K562 (cell line): ENCODE measurements at regions not wholly inside any gene's neighbourhood (a gene's known extent, or its start where the extent isn't known, plus 50 kb on each side); places are given as distances from the start of the nearest gene placed in this dataset.

ENCODE experiments used
- ATAC-seq: fragments of 200-7000 bp; cut with Tn5 transposase; 3 replicates; pipeline ENCODE4 v1.9.1; 2020; ENCODE audit warnings: moderate library complexity
- BruUV-seq: library from RNA; stranded (reverse); fragments of 400-500 nt; replicated peaks from 2 replicates; lab custom pipeline; 2021; lab: Mats Ljungman, UMichigan
- CTCF ChIA-PET: fragments of 300-600 bp; formaldehyde crosslinking; extraction: SDS; loops from one replicate; lab custom pipeline; 2021; ENCODE audit warnings: low intra/inter-chr PET ratio; lab: Yijun Ruan, JAX
- POLR2A ChIA-PET: fragments of 300-600, 350-650 bp; sonication (Branson Sonifier 250); formaldehyde crosslinking; extraction: SDS; loops from one replicate; lab custom pipeline; 2021; ENCODE audit warnings: antibody characterized with exemption, inconsistent platforms; lab: Yijun Ruan, JAX
- DNase-seq, 4 experiments: peaks; one replicate each; pipeline versions ENCODE4 v3.0.0 to v3.0.0-alpha.2; 2011 to 2018; ENCODE audit warnings: low spot score in 3 of 4, mixed read lengths in 3 of 4; ENCODE audit errors: extremely low read depth in 1 of 4
- FAIRE-seq: peaks from 2 replicates; lab custom pipeline; 2011; peaks lifted over from hg19 to GRCh38; lab: Jason Lieb, UNC
- H2AFZ ChIP-seq: 2 replicates; pipeline ENCODE4 v1.6.0; 2011; ENCODE audit warnings: low read depth, low read length, control low read depth, inconsistent platforms
- H3K27ac ChIP-seq: fragments of 200-600 bp; 3 replicates; pipeline ENCODE4 v1.8.0; 2011; ENCODE audit warnings: low read depth, mild to moderate bottlenecking, control low read depth, inconsistent platforms, low read length, moderate library complexity, mixed read lengths; ENCODE audit errors: extremely low read depth
- H3K27me3 ChIP-seq, 2 experiments: fragments of 300-600 bp in 1 of 2; 2 replicates in 1 of 2; 3 replicates in 1 of 2; pipeline versions ENCODE4 v1.6.0 to v1.8.0; 2011; ENCODE audit warnings: inconsistent platforms in 2 of 2, low read length in 2 of 2, mild to moderate bottlenecking in 1 of 2, mixed read lengths in 1 of 2, moderate library complexity in 1 of 2; ENCODE audit not compliant: control insufficient read depth in 2 of 2, insufficient read depth in 2 of 2
- H3K36me3 ChIP-seq: fragments of 300-600 bp; 3 replicates; pipeline ENCODE4 v1.8.0; 2011; ENCODE audit warnings: mild to moderate bottlenecking, low read length, inconsistent platforms; ENCODE audit not compliant: control insufficient read depth, insufficient read depth
- H3K4me1 ChIP-seq, 2 experiments: fragments of 200-600 bp in 1 of 2; replicated peaks in 1 of 2; 2 replicates in 1 of 2; 3 replicates in 1 of 2; pipeline versions ENCODE4 v1.5.1 to v1.8.0; 2011; ENCODE audit warnings: inconsistent platforms in 2 of 2, low read length in 2 of 2, mild to moderate bottlenecking in 1 of 2, mixed read lengths in 1 of 2, moderate library complexity in 1 of 2; ENCODE audit not compliant: control insufficient read depth in 2 of 2, insufficient read depth in 2 of 2
- H3K4me2 ChIP-seq: 2 replicates; pipeline ENCODE4 v1.6.1; 2011; ENCODE audit warnings: low read length, control low read depth, inconsistent platforms, mixed read lengths; ENCODE audit not compliant: insufficient read depth
- H3K4me3 ChIP-seq: fragments of 200-600 bp; sonication (generic), shearing (Covaris generic); 2 replicates; pipeline ENCODE4 v1.5.1; 2016; ENCODE audit warnings: control low read depth, inconsistent platforms
- H3K79me2 ChIP-seq: fragments of 200-600 bp; 3 replicates; pipeline ENCODE4 v1.8.0; 2011; ENCODE audit warnings: low read length, inconsistent platforms; ENCODE audit not compliant: control insufficient read depth, insufficient read depth
- H3K9ac ChIP-seq, 2 experiments: 2 replicates each; pipeline versions ENCODE4 v1.6.0 to v1.6.1; 2011; ENCODE audit warnings: low read depth in 2 of 2, low read length in 2 of 2, control low read depth in 1 of 2, inconsistent platforms in 1 of 2, mild to moderate bottlenecking in 1 of 2, mixed read lengths in 1 of 2; ENCODE audit not compliant: insufficient read depth in 1 of 2
- H3K9me1 ChIP-seq: one replicate; pipeline ENCODE4 v1.6.0; 2011; ENCODE audit warnings: inconsistent platforms, mild to moderate bottlenecking, low read length, moderate library complexity; ENCODE audit not compliant: control insufficient read depth, insufficient read depth
- H3K9me3 ChIP-seq: replicated peaks from 2 replicates; pipeline ENCODE4 v1.5.1; 2011; ENCODE audit warnings: low read depth, low read length, inconsistent platforms; ENCODE audit not compliant: control insufficient read depth, insufficient read depth
- H4K20me1 ChIP-seq: replicated peaks from 2 replicates; pipeline ENCODE4 v1.6.1; 2011; ENCODE audit warnings: low read length, inconsistent platforms, mixed read lengths; ENCODE audit not compliant: control insufficient read depth, insufficient read depth
- CEBPB ChIP-seq: fragments of 450-650 bp; IDR thresholded peaks from 2 replicates; pipeline ENCODE4 v1.6.1; 2016; ENCODE audit warnings: missing genetic modification characterization, missing compliant biosample characterization
- UBTF ChIP-seq, 2 experiments: IDR thresholded peaks; 2 replicates each; pipeline ENCODE4 v1.6.1; 2012; ENCODE audit warnings: improper control_type of control experiment in 2 of 2, low read depth in 2 of 2, low read length in 2 of 2, borderline replicate concordance in 1 of 2
- ZNF3 ChIP-seq: fragments of 250-450 bp; sonication (Bioruptor Pico); IDR thresholded peaks from 2 replicates; pipeline ENCODE4 v1.5.0; 2021; ENCODE audit warnings: mild to moderate bottlenecking, moderate library complexity
- WGBS: fragments of 100-300 bp; shearing (Covaris generic); methylation state at CpG from one replicate; pipeline ENCODE4 v1.1.6; 2016; ENCODE audit warnings: low coverage, mixed read lengths; ENCODE audit not compliant: insufficient coverage; ENCODE audit errors: missing lambda C conversion rate; 5-methylcytosine and 5-hydroxymethylcytosine counted together
- in situ Hi-C: fragments of 300-500 bp; cut with MboI; formaldehyde crosslinking; loops from 4 replicates; pipeline ENCODE4 v1.15.0; 2018; ENCODE audit warnings: inconsistent platforms, mixed read lengths
- intact Hi-C: fragments of 100-400 bp; cut with micrococcal nuclease; formaldehyde crosslinking; loops from 2 replicates; pipeline ENCODE4 v1.14.2; 2022

- intact Hi-C loops = no loop called here
Measured at GRCh38 chr6:147879031-147879580, 370.6 kb downstream of the SAMD5 start.

More at GRCh38 chr6:147879031-147879580, 370.6 kb downstream of the SAMD5 start:
- Histone ChIP-seq H3K4me1 (no peaks in the 10 kb centered on the region), H3K9ac (no peak overlapping the region), H3K79me2 (no peaks in the 10 kb centered on the region)
- POLR2A ChIA-PET = interaction anchor here (1.1 kb wide), 1 partner anchor 9 kb away, joined by 3 read pairs; no protein-coding TSS in a partner anchor
- TF ChIP-seq CEBPB = 0 out of 2 replicates have a peak, but pooled peaks have one; percentile 10
- no peak for TF ChIP-seq ZNF3
- TF ChIP-seq UBTF (IDR thresholded peaks at IDR 0.05; ENCODE audit: borderline replicate concordance in 1 of 2, low read depth in 2 of 2, low read length in 2 of 2) = no peak
- TF ChIP-seq, all 486 proteins: peak for 1
- Histone ChIP-seq H4K20me1 (no peaks in the 10 kb centered on the region), H3K4me2 (no peak overlapping the region), H3K9me1 (no peaks in the 10 kb centered on the region), H2AFZ (no peak overlapping the region), H3K4me3 (no peak overlapping the region), H3K9me3 (no peaks in the 10 kb centered on the region), H3K36me3 (no peaks in the 10 kb centered on the region), H3K27me3 (no peaks in the 10 kb centered on the region), H3K27ac (no peak overlapping the region)
- ATAC-seq = no peak
- 62% methylated on average over 9 of the region's 9 CpGs for WGBS
- no TSS peak for BruUV-seq
- CTCF ChIA-PET = no interaction called here
- in situ Hi-C loops = no loop called here
- DNase-seq = no peak
- no peak for FAIRE-seq
